ENCODE measurements at regions not wholly inside any gene's neighbourhood (a gene's known extent, or its start where the extent isn't known, plus 50 kb on each side); places are given as distances from the start of the nearest gene placed in this dataset.

- DNase-seq, result no peak
These were observed 397.0 kb downstream of the KLF12 start for GRCh38 chr13:73737214-73737613.

- DNase-seq, result no peak
These were observed 400.5 kb downstream of the KLF12 start for GRCh38 chr13:73733706-73734105.

- DNase-seq, result no peak
These were observed 401.9 kb downstream of the KLF12 start for GRCh38 chr13:73732350-73732749.

GRCh38 chr13:73731564-73731963 lies 402.6 kb downstream of the KLF12 start:
- no peak for DNase-seq

- no peak for DNase-seq
These were observed 404.2 kb downstream of the KLF12 start for GRCh38 chr13:73730014-73730413.

GRCh38 chr13:73729046-73729445 lies 405.2 kb downstream of the KLF12 start:
- no peak for DNase-seq

GRCh38 chr13:73722120-73722519 lies 412.1 kb downstream of the KLF12 start:
- peak in 1 of 2 experiments; percentile 15 for DNase-seq

- no peak for DNase-seq
These were observed 412.6 kb downstream of the KLF12 start for GRCh38 chr13:73721571-73721970.

GRCh38 chr13:73720216-73720840 lies 413.9 kb downstream of the KLF12 start:
- no peak for DNase-seq

GRCh38 chr13:73718246-73718645 lies 416.0 kb downstream of the KLF12 start:
- DNase-seq, result no peak

GRCh38 chr13:73717632-73718031 lies 416.6 kb downstream of the KLF12 start:
- DNase-seq, result no peak

GRCh38 chr13:73715911-73716510 lies 418.2 kb downstream of the KLF12 start:
- no peak for DNase-seq

- no peak for DNase-seq
These were observed 418.9 kb downstream of the KLF12 start for GRCh38 chr13:73715114-73715910.

GRCh38 chr13:73714522-73714921 lies 419.7 kb downstream of the KLF12 start:
- DNase-seq, result no peak

- peak; percentile 6 to 47 for DNase-seq
These were observed 425.7 kb downstream of the KLF12 start for GRCh38 chr13:73708393-73708985.

- DNase-seq, result no peak
These were observed 429.6 kb downstream of the KLF12 start for GRCh38 chr13:73704587-73704986.

- no peak for DNase-seq
These were observed 430.6 kb downstream of the KLF12 start for GRCh38 chr13:73703606-73704005.

GRCh38 chr13:73702419-73703071 lies 431.7 kb downstream of the KLF12 start:
- no peak for DNase-seq

- DNase-seq, result no peak
These were observed 433.0 kb downstream of the KLF12 start for GRCh38 chr13:73701160-73701559.

- DNase-seq, result peak in 1 of 2 experiments; percentile 4
These were observed 435.3 kb downstream of the KLF12 start for GRCh38 chr13:73698859-73699258.

- DNase-seq, result no peak
These were observed 437.0 kb downstream of the KLF12 start for GRCh38 chr13:73697166-73697565.

- DNase-seq, result no peak
These were observed 437.5 kb downstream of the KLF12 start for GRCh38 chr13:73696713-73697112.

GRCh38 chr13:73696271-73696670 lies 437.9 kb downstream of the KLF12 start:
- DNase-seq, result no peak

Measured in SW 1271 (cell line).